Gastrocnemius medialis (tissue), 4 donors: ENCODE measurements at regions not wholly inside any gene's neighbourhood (a gene's known extent, or its start where the extent isn't known, plus 50 kb on each side); places are given as distances from the start of the nearest gene placed in this dataset.

Source experiments
- POLR2A ChIP-seq, 2 donors: fragments of 450-650 bp; IDR thresholded peaks; one replicate each; pipeline ENCODE4 v1.6.1; 2017; ENCODE audit warnings: antibody characterized with exemption in 2 of 2, mild to moderate bottlenecking in 2 of 2, moderate library complexity in 2 of 2
- TF ChIP-seq, protein P1 (sequence below), 5 experiments: fragments of 450-650 bp in 3 of 5; fragments of 200-600 bp in 2 of 5; sonication (generic) in 2 of 5; IDR thresholded peaks in 4 of 5; conservative IDR thresholded peaks in 1 of 5; 1 replicate in 4 of 5; 2 replicates in 1 of 5; pipeline ENCODE4 v1.5.1; 2016 to 2019; ENCODE audit warnings: antibody characterized with exemption in 5 of 5, mild to moderate bottlenecking in 3 of 5, moderate library complexity in 3 of 5

- TF ChIP-seq POLR2A (IDR thresholded peaks at IDR 0.05), result no peak
- TF ChIP-seq, protein P1, sequence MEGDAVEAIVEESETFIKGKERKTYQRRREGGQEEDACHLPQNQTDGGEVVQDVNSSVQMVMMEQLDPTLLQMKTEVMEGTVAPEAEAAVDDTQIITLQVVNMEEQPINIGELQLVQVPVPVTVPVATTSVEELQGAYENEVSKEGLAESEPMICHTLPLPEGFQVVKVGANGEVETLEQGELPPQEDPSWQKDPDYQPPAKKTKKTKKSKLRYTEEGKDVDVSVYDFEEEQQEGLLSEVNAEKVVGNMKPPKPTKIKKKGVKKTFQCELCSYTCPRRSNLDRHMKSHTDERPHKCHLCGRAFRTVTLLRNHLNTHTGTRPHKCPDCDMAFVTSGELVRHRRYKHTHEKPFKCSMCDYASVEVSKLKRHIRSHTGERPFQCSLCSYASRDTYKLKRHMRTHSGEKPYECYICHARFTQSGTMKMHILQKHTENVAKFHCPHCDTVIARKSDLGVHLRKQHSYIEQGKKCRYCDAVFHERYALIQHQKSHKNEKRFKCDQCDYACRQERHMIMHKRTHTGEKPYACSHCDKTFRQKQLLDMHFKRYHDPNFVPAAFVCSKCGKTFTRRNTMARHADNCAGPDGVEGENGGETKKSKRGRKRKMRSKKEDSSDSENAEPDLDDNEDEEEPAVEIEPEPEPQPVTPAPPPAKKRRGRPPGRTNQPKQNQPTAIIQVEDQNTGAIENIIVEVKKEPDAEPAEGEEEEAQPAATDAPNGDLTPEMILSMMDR (IDR thresholded peaks at IDR 0.05 in 4 of 5, conservative IDR thresholded peaks at IDR 0.05 in 1 of 5), result no peak
These were observed 62.7 kb upstream of the FBRSL1 start for GRCh38 chr12:132427174-132427768.
